Mesodermal cell (in vitro differentiated cells): ENCODE measurements at regions not wholly inside any gene's neighbourhood (a gene's known extent, or its start where the extent isn't known, plus 50 kb on each side); places are given as distances from the start of the nearest gene placed in this dataset.

Source experiments
- H3K27ac ChIP-seq: 2 replicates; pipeline ENCODE4 v1.7.0; 2013; ENCODE audit warnings: mild to moderate bottlenecking, low read depth, low read length, moderate library complexity; ENCODE audit not compliant: severe bottlenecking
- H3K36me3 ChIP-seq: 2 replicates; pipeline ENCODE4 v1.7.1; 2013; ENCODE audit warnings: mild to moderate bottlenecking, low read length, moderate library complexity; ENCODE audit not compliant: control insufficient read depth, insufficient read depth
- H3K4me1 ChIP-seq: one replicate; pipeline ENCODE4 v1.7.1; 2013; ENCODE audit warnings: mild to moderate bottlenecking, low read length; ENCODE audit not compliant: insufficient read depth, control insufficient read depth, poor library complexity, severe bottlenecking
- H3K4me3 ChIP-seq: 2 replicates; pipeline ENCODE4 v1.7.0; 2013; ENCODE audit warnings: low read length, control low read depth, mild to moderate bottlenecking; ENCODE audit not compliant: insufficient read depth, poor library complexity, severe bottlenecking; ENCODE audit errors: extremely low read depth
- H3K9me3 ChIP-seq: 2 replicates; pipeline ENCODE4 v1.7.1; 2013; ENCODE audit warnings: mild to moderate bottlenecking, low read length, moderate library complexity; ENCODE audit not compliant: control insufficient read depth
- WGBS, 2 experiments: methylation state at CpG; one replicate each; pipeline ENCODE4 v1.1.5; 2013; ENCODE audit warnings: missing lambda C conversion rate in 2 of 2; ENCODE audit not compliant: insufficient coverage in 2 of 2; 5-methylcytosine and 5-hydroxymethylcytosine counted together

DNA sequence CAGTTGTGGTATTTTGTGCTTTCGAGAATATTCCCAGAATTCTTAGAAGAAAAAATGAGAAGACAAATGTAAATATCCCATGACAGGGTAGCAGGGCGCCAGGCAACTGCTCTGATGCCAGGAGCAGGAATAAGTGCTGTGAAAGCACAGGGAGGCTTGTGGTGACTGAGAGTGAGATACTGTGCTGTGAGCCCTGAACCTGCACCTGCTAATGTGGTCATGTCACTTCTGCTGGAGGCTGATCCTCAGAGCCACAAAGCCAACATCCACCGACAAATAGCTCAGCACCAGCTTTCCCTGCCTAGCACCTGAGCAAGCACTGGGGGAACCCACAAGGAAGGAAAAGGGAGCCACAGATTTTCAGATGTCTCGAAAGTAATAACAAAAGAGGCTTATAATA lies 368.6 kb upstream of the CDH4 start:
- Histone ChIP-seq H3K4me3 (no peak overlapping the region), H3K36me3 (no peaks in the 10 kb centered on the region), H3K4me1 (no peaks in the 10 kb centered on the region), H3K27ac (no peak overlapping the region), H3K9me3 (no peaks in the 10 kb centered on the region)
- WGBS, 2 experiments, result 89 to 91% methylated on average over 2 to 3 of the region's 4 CpGs

DNA sequence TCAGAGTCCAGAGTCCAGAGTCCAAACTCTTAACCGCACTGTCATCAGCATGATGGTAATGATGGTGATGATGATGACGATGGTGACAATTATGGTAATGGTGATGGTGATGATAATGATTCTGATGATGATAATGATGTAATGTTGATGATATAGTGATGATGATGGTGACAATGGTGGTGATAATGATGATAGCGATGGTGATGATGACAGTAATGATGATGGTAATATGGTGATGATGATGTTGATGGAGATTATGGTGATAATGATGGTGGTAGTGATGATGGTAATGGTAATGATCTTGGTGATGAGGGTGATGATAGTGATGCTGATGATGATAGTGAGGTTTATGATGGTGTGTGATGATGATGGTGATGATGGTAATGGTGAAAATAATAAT lies 367.8 kb upstream of the CDH4 start:
- 86 to 96% methylated on average over 3 of the region's 3 CpGs for WGBS, 2 experiments
- Histone ChIP-seq H3K36me3 (no peaks in the 10 kb centered on the region), H3K9me3 (no peaks in the 10 kb centered on the region), H3K27ac (no peak overlapping the region), H3K4me1 (no peaks in the 10 kb centered on the region), H3K4me3 (no peak overlapping the region)

- no peak overlapping the region for H3K27ac ChIP-seq
- no peak overlapping the region for H3K4me3 ChIP-seq
- H3K36me3 ChIP-seq, result no peaks in the 10 kb centered on the region
- H3K4me1 ChIP-seq, result no peaks in the 10 kb centered on the region
- WGBS, 2 experiments, result 95 to 98% methylated on average over 8 of the region's 8 CpGs
- no peaks in the 10 kb centered on the region for H3K9me3 ChIP-seq
Measured at GRCh38 chr20:60888771-60889170, 363.3 kb upstream of the CDH4 start.

DNA sequence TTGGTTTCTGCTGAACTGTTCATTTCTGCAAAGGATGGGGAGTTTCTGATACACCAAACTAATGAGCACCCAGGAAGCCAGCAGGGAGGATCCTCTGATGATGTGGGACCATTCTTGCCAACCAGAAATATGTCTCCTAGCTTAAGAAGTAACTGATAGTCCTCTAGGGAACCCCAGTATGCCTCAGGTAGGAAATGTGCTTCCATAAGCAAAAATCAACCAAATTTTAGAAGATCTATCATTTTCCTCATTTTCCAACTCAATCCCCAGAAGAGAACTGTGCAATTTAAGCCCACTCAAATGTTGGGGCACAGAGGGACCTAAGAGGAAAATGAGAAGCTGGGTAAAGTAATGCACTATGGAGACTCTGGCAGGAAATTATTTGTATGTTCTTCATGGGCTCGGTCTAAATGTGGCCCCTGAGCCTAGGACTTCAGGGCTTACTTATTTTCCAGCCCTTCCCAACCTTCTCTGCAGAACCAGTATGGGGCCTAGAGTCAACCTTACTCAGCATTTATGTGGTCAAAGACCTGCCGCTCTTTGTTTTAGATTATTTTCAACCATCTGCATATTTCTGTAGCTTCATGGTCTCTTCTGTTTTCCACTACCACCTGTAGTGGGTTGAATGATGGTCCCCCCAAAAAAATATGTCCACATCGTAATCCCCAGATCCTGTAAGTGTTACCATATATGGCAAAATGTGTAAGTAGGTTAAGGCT lies 359.8 kb upstream of the CDH4 start:
- H3K4me3 ChIP-seq, result no peak overlapping the region
- 67 to 84% methylated on average over 1 to 2 of the region's 3 CpGs for WGBS, 2 experiments
- no peaks in the 10 kb centered on the region for H3K36me3 ChIP-seq
- H3K4me1 ChIP-seq, result no peaks in the 10 kb centered on the region
- no peaks in the 10 kb centered on the region for H3K9me3 ChIP-seq
- H3K27ac ChIP-seq, result no peak overlapping the region

DNA sequence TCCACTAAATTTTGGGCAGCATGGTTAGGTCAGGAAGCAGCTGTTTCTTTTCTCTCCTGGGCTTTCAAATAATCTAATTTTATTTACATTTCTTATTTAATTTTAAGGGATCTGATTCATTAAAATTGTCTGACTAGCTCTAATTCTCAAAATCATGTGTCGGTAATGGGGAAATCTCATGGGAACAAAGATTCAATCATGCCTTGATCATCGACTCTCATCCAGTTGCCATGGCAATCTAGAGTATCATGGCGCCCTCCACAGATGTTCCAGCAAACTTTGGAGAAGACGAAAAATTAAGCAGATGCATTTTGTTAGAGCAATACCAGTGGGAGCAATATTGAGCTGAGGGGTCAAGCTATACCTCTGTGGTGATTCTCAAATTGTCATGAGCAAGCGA lies 358.0 kb upstream of the CDH4 start:
- Histone ChIP-seq H3K4me3 (no peak overlapping the region), H3K9me3 (no peaks in the 10 kb centered on the region), H3K27ac (no peak overlapping the region), H3K36me3 (no peaks in the 10 kb centered on the region), H3K4me1 (no peaks in the 10 kb centered on the region)
- 91 to 98% methylated on average over 5 of the region's 5 CpGs for WGBS, 2 experiments

DNA sequence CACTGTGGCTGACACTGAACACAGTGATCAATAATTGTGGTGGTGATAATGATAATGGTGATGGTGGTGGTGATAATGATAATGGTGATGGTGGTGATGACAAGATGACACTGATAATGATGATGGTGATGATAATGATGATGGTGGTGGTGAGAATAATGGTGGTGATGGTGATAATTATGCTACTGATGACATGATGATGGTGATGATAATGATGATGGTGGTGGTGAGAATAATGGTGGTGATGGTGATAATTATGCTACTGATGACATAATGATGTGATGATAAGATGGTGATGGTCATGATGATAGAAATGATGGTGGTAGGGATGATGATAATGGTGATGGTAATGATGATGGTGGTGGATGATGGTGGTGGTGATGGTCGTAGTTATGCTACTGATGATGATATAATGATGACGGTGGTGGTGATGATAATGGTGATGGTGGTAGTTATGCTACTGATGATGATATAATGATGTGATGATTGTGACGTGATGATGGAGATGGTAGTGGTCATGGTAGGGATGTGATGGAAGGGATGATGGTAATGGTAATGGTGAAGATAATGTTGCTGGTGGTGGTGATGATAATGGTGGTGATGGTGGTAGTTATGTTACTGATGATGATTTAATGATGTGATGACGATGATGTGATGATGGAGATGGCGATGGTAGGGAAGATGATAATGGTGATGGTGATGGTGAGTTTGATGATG lies 356.5 kb upstream of the CDH4 start:
- WGBS, 2 experiments, result 82 to 83% methylated on average over 5 of the region's 5 CpGs
- Histone ChIP-seq H3K27ac (no peak overlapping the region), H3K4me3 (no peak overlapping the region), H3K4me1 (no peaks in the 10 kb centered on the region), H3K9me3 (no peaks in the 10 kb centered on the region), H3K36me3 (no peaks in the 10 kb centered on the region)

DNA sequence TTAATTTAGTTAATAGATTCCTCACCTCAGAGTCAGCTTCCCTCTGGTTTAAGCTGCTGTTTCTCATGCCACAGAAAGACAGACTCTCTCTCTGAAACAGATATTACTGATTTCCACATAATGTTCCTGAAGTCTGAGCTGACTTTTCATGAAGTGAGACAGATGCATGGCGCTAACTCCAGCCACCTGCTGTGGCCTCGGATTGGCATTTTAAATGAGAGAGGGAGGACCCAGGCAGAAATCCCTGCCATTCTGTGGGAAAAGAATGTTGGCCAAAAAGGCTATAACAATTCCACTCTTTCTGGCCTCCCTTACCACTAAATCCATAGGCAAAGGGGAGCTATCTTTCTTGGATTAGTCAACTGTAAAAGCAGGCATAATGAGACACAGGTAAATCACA lies 354.1 kb upstream of the CDH4 start:
- Histone ChIP-seq H3K36me3 (no peaks in the 10 kb centered on the region), H3K4me3 (no peak overlapping the region), H3K9me3 (no peaks in the 10 kb centered on the region), H3K4me1 (no peaks in the 10 kb centered on the region), H3K27ac (no peak overlapping the region)
- 36% methylated on average over 2 of the region's 2 CpGs; no CpG with 5 or more reads in 1 of the 2 experiments for WGBS, 2 experiments

DNA sequence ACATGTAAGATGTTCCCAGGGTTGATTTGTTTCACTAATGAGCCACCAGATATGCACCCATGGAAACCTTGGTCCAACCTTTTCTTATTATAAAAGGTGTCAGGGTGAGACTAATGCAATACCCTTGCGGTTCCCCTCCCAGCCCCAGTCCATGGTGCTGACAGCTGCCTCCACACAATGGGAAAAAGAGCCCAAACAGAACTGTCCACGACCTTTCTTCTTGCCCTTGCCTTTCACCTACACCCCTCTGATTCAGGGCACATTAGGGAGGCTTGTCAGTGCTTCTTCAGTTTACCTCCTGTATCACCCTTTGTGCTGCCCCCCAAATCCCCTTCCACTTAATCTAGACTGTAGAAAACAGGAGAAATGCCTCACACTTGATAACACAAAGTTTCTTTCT lies 352.7 kb upstream of the CDH4 start:
- H3K27ac ChIP-seq, result no peak overlapping the region
- no peaks in the 10 kb centered on the region for H3K36me3 ChIP-seq
- 33 to 66% methylated on average over 1 to 2 of the region's 2 CpGs for WGBS, 2 experiments
- no peaks in the 10 kb centered on the region for H3K4me1 ChIP-seq
- no peak overlapping the region for H3K4me3 ChIP-seq
- no peaks in the 10 kb centered on the region for H3K9me3 ChIP-seq

DNA sequence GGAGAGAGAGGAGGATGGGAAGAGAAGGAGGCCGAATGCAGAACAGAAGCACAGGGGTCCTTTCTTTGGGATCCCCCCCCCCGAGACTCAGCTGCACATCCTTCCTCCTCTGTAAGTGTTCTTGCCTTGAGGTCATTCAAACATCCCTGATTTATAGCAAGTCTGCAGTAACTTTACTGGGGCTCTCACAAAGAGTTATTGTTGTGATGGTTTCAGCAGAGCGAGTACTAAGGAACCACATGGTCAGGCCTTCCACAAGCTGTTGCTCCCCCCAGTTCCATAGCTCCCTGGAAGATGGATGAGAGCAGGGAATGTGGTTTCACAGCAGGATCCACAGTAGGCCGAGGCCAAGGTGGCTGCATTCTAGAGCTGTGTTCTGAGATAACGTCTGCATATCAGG lies 351.4 kb upstream of the CDH4 start:
- WGBS, 2 experiments, result 44 to 64% methylated on average over 2 to 3 of the region's 5 CpGs
- Histone ChIP-seq H3K4me1 (no peaks in the 10 kb centered on the region), H3K27ac (no peak overlapping the region), H3K36me3 (no peaks in the 10 kb centered on the region), H3K9me3 (no peaks in the 10 kb centered on the region), H3K4me3 (no peak overlapping the region)

GRCh38 chr20:60901831-60902230 lies 350.2 kb upstream of the CDH4 start:
- Histone ChIP-seq H3K27ac (no peak overlapping the region), H3K36me3 (no peaks in the 10 kb centered on the region), H3K9me3 (no peaks in the 10 kb centered on the region), H3K4me1 (no peaks in the 10 kb centered on the region), H3K4me3 (no peak overlapping the region)
- 100% methylated on average over 1 of the region's 1 CpG for WGBS, 2 experiments

GRCh38 chr20:60903325-60903971 lies 348.6 kb upstream of the CDH4 start:
- 82 to 88% methylated on average over 10 of the region's 13 CpGs for WGBS, 2 experiments

More at GRCh38 chr20:60903325-60903971, 348.6 kb upstream of the CDH4 start:
- H3K9me3 ChIP-seq, result no peaks in the 10 kb centered on the region
- H3K4me1 ChIP-seq, result no peaks in the 10 kb centered on the region
- no peak overlapping the region for H3K4me3 ChIP-seq
- no peak overlapping the region for H3K27ac ChIP-seq
- H3K36me3 ChIP-seq, result no peaks in the 10 kb centered on the region
